ENCODE measurements at regions not wholly inside any gene's neighbourhood (a gene's known extent, or its start where the extent isn't known, plus 50 kb on each side); places are given as distances from the start of the nearest gene placed in this dataset.

DNA sequence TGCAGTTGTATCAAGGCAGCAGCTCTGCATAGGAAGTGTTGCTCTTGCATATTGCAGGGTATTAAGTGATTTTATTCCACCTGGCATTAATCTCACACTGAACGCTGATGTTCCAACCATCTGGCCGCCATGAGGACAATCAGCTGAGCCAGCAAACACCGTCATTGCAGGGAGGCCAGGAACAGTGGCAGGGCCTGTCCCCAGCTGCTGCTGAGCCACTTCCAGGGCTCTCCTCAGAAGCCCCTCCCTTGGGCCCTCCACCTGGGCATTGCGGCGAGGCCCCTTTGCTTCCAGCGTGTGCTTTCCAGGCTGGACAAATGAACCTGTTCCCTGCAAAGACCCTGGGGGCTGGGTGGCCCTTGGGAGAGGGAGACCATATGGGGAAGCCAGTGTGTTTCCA, 171.6 kb upstream of the C1orf174 start:
- TF ChIP-seq POLR2A (IDR thresholded peaks at IDR 0.05), result no peak
- TF ChIP-seq, protein P1, sequence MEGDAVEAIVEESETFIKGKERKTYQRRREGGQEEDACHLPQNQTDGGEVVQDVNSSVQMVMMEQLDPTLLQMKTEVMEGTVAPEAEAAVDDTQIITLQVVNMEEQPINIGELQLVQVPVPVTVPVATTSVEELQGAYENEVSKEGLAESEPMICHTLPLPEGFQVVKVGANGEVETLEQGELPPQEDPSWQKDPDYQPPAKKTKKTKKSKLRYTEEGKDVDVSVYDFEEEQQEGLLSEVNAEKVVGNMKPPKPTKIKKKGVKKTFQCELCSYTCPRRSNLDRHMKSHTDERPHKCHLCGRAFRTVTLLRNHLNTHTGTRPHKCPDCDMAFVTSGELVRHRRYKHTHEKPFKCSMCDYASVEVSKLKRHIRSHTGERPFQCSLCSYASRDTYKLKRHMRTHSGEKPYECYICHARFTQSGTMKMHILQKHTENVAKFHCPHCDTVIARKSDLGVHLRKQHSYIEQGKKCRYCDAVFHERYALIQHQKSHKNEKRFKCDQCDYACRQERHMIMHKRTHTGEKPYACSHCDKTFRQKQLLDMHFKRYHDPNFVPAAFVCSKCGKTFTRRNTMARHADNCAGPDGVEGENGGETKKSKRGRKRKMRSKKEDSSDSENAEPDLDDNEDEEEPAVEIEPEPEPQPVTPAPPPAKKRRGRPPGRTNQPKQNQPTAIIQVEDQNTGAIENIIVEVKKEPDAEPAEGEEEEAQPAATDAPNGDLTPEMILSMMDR (IDR thresholded peaks at IDR 0.05), result no peak
